ENCODE measurements at regions not wholly inside any gene's neighbourhood (a gene's known extent, or its start where the extent isn't known, plus 50 kb on each side); places are given as distances from the start of the nearest gene placed in this dataset.
"Not testable (repeated sequence)": the region's sequence is repeated elsewhere in the genome, so short reads cannot be mapped to it uniquely, and the experiment has no call there.

- H3K4me2 ChIP-seq (ENCODE audit: control insufficient read depth, extremely low read depth, insufficient read depth, low read depth, low read length), result no peak overlapping the region
- H3K9ac ChIP-seq (ENCODE audit: control insufficient read depth, extremely low read depth, insufficient read depth, low read length), result no peak overlapping the region
- no peaks in the 10 kb centered on the region for H3K79me2 ChIP-seq (ENCODE audit: control insufficient read depth, insufficient read depth, low read length)
- H2AFZ ChIP-seq (ENCODE audit: control insufficient read depth, low read length), result no peak overlapping the region
- no peak overlapping the region for H3K4me3 ChIP-seq (ENCODE audit: control insufficient read depth in 2 of 3, extremely low read depth in 1 of 3, insufficient read depth in 2 of 3, low read depth in 1 of 3, low read length in 3 of 3)
- H3K4me1 ChIP-seq (ENCODE audit: control insufficient read depth, extremely low read depth, insufficient read depth, low read length), result peaks cover 6% of the 10 kb centered on the region
- DNase-seq (ENCODE audit: low read depth, low spot score) (no peak), FAIRE-seq (no peak)
- no peaks in the 10 kb centered on the region for H3K36me3 ChIP-seq (ENCODE audit: control insufficient read depth in 2 of 2, extremely low read depth in 1 of 2, insufficient read depth in 2 of 2, low read length in 2 of 2)
- dilution Hi-C loops (cut with MboI; ENCODE audit: extremely low pct_ligation_motif_present, low sequenced_read_pairs), result no loop called here
- no peaks in the 10 kb centered on the region for H3K9me3 ChIP-seq (ENCODE audit: control insufficient read depth, low read depth, low read length)
- no peaks in the 10 kb centered on the region for H3K9me1 ChIP-seq (ENCODE audit: control insufficient read depth, extremely low read depth, insufficient read depth, low read length)
- H4K20me1 ChIP-seq (ENCODE audit: control insufficient read depth, extremely low read depth, insufficient read depth, low read length), result peaks cover 3% of the 10 kb centered on the region
- peaks cover 19% of the 10 kb centered on the region for H3K27me3 ChIP-seq (ENCODE audit: control insufficient read depth, extremely low read depth, insufficient read depth, low read length)
- TF ChIP-seq CTCF (optimal IDR thresholded peaks at IDR 0.05 in 1 of 3, IDR thresholded peaks at IDR 0.05 in 1 of 3, conservative IDR thresholded peaks at IDR 0.05 in 1 of 3; ENCODE audit: extremely low read depth in 1 of 3, insufficient read depth in 2 of 3, low read length in 3 of 3) (no peak), EZH2 (IDR thresholded peaks at IDR 0.05; ENCODE audit: low read length) (no peak)
- no peak overlapping the region for H3K27ac ChIP-seq (ENCODE audit: control insufficient read depth, insufficient read depth, low read length)
These were observed 53.9 kb upstream of the LYZL2 start for GRCh38 chr10:30683496-30683895.

GRCh38 chr10:30682377-30683199, 53.0 kb upstream of the LYZL2 start:
- dilution Hi-C loops (cut with MboI; ENCODE audit: extremely low pct_ligation_motif_present, low sequenced_read_pairs); H3K79me2 ChIP-seq (ENCODE audit: control insufficient read depth, insufficient read depth, low read length); H3K36me3 ChIP-seq (ENCODE audit: control insufficient read depth in 2 of 2, extremely low read depth in 1 of 2, insufficient read depth in 2 of 2, low read length in 2 of 2); H3K9me1 ChIP-seq (ENCODE audit: control insufficient read depth, extremely low read depth, insufficient read depth, low read length); H3K27ac ChIP-seq (ENCODE audit: control insufficient read depth, insufficient read depth, low read length); H3K9me3 ChIP-seq (ENCODE audit: control insufficient read depth, low read depth, low read length); H2AFZ ChIP-seq (ENCODE audit: control insufficient read depth, low read length); H3K9ac ChIP-seq (ENCODE audit: control insufficient read depth, extremely low read depth, insufficient read depth, low read length); H4K20me1 ChIP-seq (ENCODE audit: control insufficient read depth, extremely low read depth, insufficient read depth, low read length); H3K4me3 ChIP-seq (ENCODE audit: control insufficient read depth in 2 of 3, extremely low read depth in 1 of 3, insufficient read depth in 2 of 3, low read depth in 1 of 3, low read length in 3 of 3); H3K4me1 ChIP-seq (ENCODE audit: control insufficient read depth, extremely low read depth, insufficient read depth, low read length); H3K4me2 ChIP-seq (ENCODE audit: control insufficient read depth, extremely low read depth, insufficient read depth, low read depth, low read length): not testable (repeated sequence)
- H3K27me3 ChIP-seq (ENCODE audit: control insufficient read depth, extremely low read depth, insufficient read depth, low read length), result peaks cover 19% of the 10 kb centered on the region
- FAIRE-seq (peak; percentile 93), DNase-seq (ENCODE audit: low read depth, low spot score) (peak; percentile 62)

GRCh38 chr10:30680908-30681307, 51.4 kb upstream of the LYZL2 start:
- dilution Hi-C loops (cut with MboI; ENCODE audit: extremely low pct_ligation_motif_present, low sequenced_read_pairs), result no loop called here
- H3K9me3 ChIP-seq (ENCODE audit: control insufficient read depth, low read depth, low read length), result no peaks in the 10 kb centered on the region
- no peak for FAIRE-seq

More at GRCh38 chr10:30680908-30681307, 51.4 kb upstream of the LYZL2 start:
- no peak overlapping the region for H3K27ac ChIP-seq (ENCODE audit: control insufficient read depth, insufficient read depth, low read length)
- no peak overlapping the region for H3K9ac ChIP-seq (ENCODE audit: control insufficient read depth, extremely low read depth, insufficient read depth, low read length)
- no peaks in the 10 kb centered on the region for H3K9me1 ChIP-seq (ENCODE audit: control insufficient read depth, extremely low read depth, insufficient read depth, low read length)
- no peaks in the 10 kb centered on the region for H4K20me1 ChIP-seq (ENCODE audit: control insufficient read depth, extremely low read depth, insufficient read depth, low read length)
- peaks cover 8% of the 10 kb centered on the region for H3K27me3 ChIP-seq (ENCODE audit: control insufficient read depth, extremely low read depth, insufficient read depth, low read length)
- TF ChIP-seq EZH2 (IDR thresholded peaks at IDR 0.05; ENCODE audit: low read length) (no peak), CTCF (optimal IDR thresholded peaks at IDR 0.05 in 1 of 3, IDR thresholded peaks at IDR 0.05 in 1 of 3, conservative IDR thresholded peaks at IDR 0.05 in 1 of 3; ENCODE audit: extremely low read depth in 1 of 3, insufficient read depth in 2 of 3, low read length in 3 of 3) (no peak)
- DNase-seq (ENCODE audit: low read depth, low spot score), result no peak
- no peak overlapping the region for H3K4me3 ChIP-seq (ENCODE audit: control insufficient read depth in 2 of 3, extremely low read depth in 1 of 3, insufficient read depth in 2 of 3, low read depth in 1 of 3, low read length in 3 of 3)
- no peaks in the 10 kb centered on the region for H3K36me3 ChIP-seq (ENCODE audit: control insufficient read depth in 2 of 2, extremely low read depth in 1 of 2, insufficient read depth in 2 of 2, low read length in 2 of 2)
- no peaks in the 10 kb centered on the region for H3K79me2 ChIP-seq (ENCODE audit: control insufficient read depth, insufficient read depth, low read length)
- no peak overlapping the region for H3K4me2 ChIP-seq (ENCODE audit: control insufficient read depth, extremely low read depth, insufficient read depth, low read depth, low read length)
- H3K4me1 ChIP-seq (ENCODE audit: control insufficient read depth, extremely low read depth, insufficient read depth, low read length), result peaks cover 6% of the 10 kb centered on the region
- no peak overlapping the region for H2AFZ ChIP-seq (ENCODE audit: control insufficient read depth, low read length)
